ENCODE measurements at regions not wholly inside any gene's neighbourhood (a gene's known extent, or its start where the extent isn't known, plus 50 kb on each side); places are given as distances from the start of the nearest gene placed in this dataset.

- TF ChIP-seq CTCF (IDR thresholded peaks at IDR 0.05), result no peak
- TF ChIP-seq POLR2A (IDR thresholded peaks at IDR 0.05), result no peak
Measured at GRCh38 chr13:74389056-74389455, 254.9 kb upstream of the KLF12 start.
